HFFc6 (cell line): ENCODE measurements at regions not wholly inside any gene's neighbourhood (a gene's known extent, or its start where the extent isn't known, plus 50 kb on each side); places are given as distances from the start of the nearest gene placed in this dataset.

Source experiments
- DNase-seq: peaks from one replicate; pipeline ENCODE4 v3.0.0-alpha.2; 2018
- H3K27ac Mint-ChIP-seq: 2 replicates; pipeline ENCODE4 v1.8.0; 2020; ENCODE audit warnings: mild to moderate bottlenecking, mixed read lengths
- H3K27me3 Mint-ChIP-seq: 2 replicates; pipeline ENCODE4 v1.8.0; 2021; ENCODE audit warnings: mild to moderate bottlenecking, moderate library complexity, mixed read lengths; ENCODE audit not compliant: insufficient read depth
- H3K36me3 Mint-ChIP-seq: 2 replicates; pipeline ENCODE4 v1.8.0; 2021; ENCODE audit warnings: low read depth, mixed read lengths
- H3K4me1 Mint-ChIP-seq: 2 replicates; pipeline ENCODE4 v1.8.0; 2020; ENCODE audit warnings: low read depth, mixed read lengths
- H3K4me3 Mint-ChIP-seq: 2 replicates; pipeline ENCODE4 v1.8.0; 2020; ENCODE audit warnings: mild to moderate bottlenecking, moderate library complexity, mixed read lengths
- H3K9me3 Mint-ChIP-seq: 2 replicates; pipeline ENCODE4 v1.8.0; 2020; ENCODE audit warnings: mild to moderate bottlenecking, mixed read lengths
- TF ChIP-seq, protein P1 (sequence below): fragments of 200-600 bp; sonication (generic); IDR thresholded peaks from 2 replicates; pipeline ENCODE4 v1.5.0; 2021; ENCODE audit warnings: antibody characterized with exemption, mild to moderate bottlenecking

DNA sequence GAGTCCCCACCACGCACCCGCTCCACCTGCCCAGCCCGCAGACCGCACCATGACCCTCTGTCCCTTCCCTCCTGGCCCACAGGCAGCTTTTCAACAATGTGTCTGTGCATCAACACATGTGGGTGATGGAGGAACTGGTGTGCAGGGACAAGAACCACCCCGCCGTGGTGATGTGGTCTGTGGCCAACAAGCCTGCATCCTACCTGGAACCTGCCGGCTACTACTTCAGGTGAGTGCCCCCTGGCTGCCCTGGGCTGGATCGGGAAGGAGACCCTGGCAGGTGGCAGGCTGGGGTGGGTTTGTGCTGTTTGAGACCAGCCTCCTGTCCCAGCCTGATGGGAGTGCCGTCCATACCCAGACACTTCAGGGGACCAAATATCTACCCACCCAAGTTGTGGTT is 69.6 kb downstream of the ZNF727 start:
- DNase-seq, result no peak
- H3K9me3 Mint-ChIP-seq, result peaks cover 46% of the 10 kb centered on the region
- H3K4me1 Mint-ChIP-seq, result no peaks in the 10 kb centered on the region
- no peak overlapping the region for H3K4me3 Mint-ChIP-seq
- H3K27me3 Mint-ChIP-seq, result no peaks in the 10 kb centered on the region
- no peak overlapping the region for H3K27ac Mint-ChIP-seq
- H3K36me3 Mint-ChIP-seq, result no peaks in the 10 kb centered on the region
- TF ChIP-seq, protein P1, sequence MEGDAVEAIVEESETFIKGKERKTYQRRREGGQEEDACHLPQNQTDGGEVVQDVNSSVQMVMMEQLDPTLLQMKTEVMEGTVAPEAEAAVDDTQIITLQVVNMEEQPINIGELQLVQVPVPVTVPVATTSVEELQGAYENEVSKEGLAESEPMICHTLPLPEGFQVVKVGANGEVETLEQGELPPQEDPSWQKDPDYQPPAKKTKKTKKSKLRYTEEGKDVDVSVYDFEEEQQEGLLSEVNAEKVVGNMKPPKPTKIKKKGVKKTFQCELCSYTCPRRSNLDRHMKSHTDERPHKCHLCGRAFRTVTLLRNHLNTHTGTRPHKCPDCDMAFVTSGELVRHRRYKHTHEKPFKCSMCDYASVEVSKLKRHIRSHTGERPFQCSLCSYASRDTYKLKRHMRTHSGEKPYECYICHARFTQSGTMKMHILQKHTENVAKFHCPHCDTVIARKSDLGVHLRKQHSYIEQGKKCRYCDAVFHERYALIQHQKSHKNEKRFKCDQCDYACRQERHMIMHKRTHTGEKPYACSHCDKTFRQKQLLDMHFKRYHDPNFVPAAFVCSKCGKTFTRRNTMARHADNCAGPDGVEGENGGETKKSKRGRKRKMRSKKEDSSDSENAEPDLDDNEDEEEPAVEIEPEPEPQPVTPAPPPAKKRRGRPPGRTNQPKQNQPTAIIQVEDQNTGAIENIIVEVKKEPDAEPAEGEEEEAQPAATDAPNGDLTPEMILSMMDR, result no peak

DNA sequence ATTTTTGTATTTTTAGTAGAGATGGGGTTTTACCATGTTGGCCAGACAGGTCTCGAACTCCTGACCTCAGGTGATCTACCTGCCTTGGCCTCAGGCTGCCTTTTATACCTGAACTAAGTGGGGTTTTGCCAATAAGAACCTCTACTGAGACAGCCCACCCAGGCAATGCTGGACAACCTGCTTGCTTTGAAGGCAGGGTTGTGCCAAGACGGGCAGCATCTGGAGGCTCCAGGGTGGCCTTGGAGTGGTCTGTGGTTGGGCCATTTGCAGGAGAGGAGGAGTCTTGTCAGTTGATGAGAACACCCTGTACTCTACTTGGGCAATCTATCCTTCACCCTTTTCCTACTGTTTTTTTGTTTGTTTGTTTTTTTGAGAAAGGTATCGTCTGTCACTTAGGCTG is 75.3 kb upstream of the ZNF735 start:
- peaks cover 84% of the 10 kb centered on the region for H3K9me3 Mint-ChIP-seq
- peaks cover 1% of the 10 kb centered on the region; the same call in 1 of the 2 replicates for H3K27me3 Mint-ChIP-seq
- peaks cover 4% of the 10 kb centered on the region for H3K36me3 Mint-ChIP-seq

More for the DNA sequence above, 75.3 kb upstream of the ZNF735 start:
- DNase-seq, result no peak
- TF ChIP-seq, protein P1, result no peak
- H3K27ac Mint-ChIP-seq, result no peak overlapping the region
- H3K4me3 Mint-ChIP-seq, result no peak overlapping the region
- H3K4me1 Mint-ChIP-seq, result no peaks in the 10 kb centered on the region
